VCaP (cell line): ENCODE measurements at regions not wholly inside any gene's neighbourhood (a gene's known extent, or its start where the extent isn't known, plus 50 kb on each side); places are given as distances from the start of the nearest gene placed in this dataset.
A peak's percentile ranks its signal among the peaks of the same experiment; 100 is the strongest.

Experiments used
- H3K27ac ChIP-seq: fragments of 450-650 bp; 2 replicates; pipeline ENCODE4 v1.5.1; 2017
- TF ChIP-seq, protein P1 (sequence below): fragments of 450-650 bp; conservative IDR thresholded peaks from 2 replicates; pipeline ENCODE4 v1.5.1; 2017; ENCODE audit warnings: mild to moderate bottlenecking, moderate library complexity

DNA sequence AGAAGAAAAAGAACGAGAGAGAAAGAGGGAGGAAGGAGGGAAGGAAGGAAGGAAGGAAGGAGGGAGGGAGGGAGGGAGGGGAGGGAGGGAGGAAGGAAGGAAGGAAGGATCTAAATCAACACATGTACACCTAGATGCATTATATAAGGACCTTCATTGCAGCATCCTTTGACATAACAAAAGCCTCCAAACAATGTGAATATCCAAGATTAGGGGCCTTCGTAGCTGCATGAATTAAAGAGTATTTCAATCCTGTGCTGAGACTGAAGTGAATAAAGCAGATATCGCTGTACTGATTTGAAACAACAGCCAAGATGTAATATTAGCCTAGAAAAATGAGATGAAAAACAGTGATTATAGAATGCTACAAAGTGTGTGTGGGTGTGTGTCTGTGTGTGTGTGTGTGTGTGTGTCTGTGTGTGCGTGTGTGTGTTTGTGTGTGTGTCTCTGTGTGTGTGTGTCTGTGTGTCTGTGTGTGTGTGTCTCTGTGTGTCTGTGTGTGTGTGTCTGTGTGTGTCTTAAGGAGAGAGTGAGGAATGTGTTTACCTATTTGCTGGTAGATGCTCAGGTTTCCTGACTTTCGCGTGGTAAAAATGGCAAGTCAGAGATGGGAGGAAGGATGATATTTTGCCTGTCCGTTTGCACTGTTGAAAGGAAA is 129.0 kb upstream of the PTPN1 start:
- TF ChIP-seq, protein P1, sequence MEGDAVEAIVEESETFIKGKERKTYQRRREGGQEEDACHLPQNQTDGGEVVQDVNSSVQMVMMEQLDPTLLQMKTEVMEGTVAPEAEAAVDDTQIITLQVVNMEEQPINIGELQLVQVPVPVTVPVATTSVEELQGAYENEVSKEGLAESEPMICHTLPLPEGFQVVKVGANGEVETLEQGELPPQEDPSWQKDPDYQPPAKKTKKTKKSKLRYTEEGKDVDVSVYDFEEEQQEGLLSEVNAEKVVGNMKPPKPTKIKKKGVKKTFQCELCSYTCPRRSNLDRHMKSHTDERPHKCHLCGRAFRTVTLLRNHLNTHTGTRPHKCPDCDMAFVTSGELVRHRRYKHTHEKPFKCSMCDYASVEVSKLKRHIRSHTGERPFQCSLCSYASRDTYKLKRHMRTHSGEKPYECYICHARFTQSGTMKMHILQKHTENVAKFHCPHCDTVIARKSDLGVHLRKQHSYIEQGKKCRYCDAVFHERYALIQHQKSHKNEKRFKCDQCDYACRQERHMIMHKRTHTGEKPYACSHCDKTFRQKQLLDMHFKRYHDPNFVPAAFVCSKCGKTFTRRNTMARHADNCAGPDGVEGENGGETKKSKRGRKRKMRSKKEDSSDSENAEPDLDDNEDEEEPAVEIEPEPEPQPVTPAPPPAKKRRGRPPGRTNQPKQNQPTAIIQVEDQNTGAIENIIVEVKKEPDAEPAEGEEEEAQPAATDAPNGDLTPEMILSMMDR, result no peak; the same call in 1 of the 2 replicates

DNA sequence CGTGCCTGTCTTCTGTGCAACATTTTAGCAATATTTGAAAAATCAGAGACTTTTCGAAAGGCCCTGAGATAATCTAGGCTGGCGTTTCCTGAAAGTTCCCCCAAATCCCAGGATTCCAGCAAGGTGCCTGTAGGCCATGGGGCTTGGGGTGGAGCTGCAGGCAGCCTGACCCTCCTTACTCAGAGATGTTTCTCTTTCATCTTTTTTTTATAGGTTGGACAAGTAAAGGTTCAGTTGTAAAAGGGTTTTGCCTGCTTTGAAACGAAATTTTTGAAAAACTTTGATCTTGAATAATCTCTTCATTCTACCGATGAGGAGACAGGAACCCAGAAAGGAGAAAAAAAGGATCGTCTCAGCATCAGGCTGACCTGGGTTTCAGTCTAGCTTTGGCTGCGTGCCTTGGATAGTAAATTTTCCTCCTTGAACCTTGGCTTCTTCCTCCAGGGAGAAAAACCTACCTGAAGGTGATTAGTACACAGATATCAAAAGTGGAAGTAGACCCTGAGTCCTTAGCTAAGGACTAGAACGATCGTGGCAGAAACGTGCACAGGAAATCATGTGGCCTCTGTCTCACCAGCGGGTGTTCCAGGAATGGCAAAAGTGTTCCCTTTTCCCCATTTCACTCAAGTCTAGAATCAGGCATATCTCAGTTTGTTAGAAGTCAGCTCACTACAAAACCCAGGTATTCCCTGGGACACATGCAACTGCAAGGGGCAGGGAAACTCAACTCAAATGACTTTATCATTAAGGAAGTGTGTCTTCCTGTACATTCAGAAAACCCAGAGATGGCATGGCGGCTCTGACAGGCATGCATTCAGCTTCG is 128.2 kb upstream of the PTPN1 start:
- TF ChIP-seq, protein P1, result no peak
- peak overlapping the region; percentile 69 for H3K27ac ChIP-seq

More for the DNA sequence above, 129.0 kb upstream of the PTPN1 start:
- peak overlapping the region; percentile 69 for H3K27ac ChIP-seq

DNA sequence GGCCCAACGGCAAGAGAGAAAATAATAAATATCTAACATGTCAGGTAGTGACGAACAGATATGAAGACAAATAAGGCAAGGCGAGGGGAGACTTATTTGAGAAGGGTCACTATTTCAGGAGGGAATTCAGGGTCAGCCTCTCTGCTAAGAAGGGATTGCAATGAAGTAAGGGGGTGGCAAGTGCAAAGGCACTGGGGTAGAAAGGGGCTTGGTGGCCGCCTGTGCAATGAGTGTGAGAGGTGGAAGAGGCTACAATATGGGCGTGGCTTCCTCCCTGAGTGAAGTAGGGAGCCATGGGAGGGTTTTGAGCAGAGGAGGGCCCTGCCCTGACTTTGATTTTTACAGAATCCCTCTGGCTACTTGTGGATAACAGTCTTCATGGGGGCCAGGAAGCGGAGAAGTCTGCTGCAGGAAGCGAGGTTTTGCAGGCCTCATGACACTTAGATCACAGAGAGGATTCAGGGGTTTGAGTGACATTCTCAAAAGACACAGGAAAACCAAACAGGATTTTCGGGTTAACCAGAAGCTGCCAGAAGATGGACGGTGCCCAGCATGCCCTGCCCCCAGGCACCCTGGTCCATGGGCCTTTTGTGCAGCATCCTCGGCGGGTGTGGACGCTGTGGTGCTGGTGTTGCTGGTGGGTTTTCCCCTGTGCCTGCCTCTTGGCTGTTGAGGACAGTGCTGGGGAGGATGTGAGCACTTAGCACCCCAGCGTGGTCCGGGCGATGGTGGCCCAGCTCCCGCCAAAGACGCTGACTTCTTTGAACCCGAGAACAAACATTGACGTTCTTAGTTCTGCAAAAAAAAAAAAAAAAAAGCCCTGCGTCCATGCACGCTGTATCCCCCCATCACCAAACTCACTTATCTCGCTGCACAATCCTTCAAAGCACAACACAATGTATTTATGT is 124.2 kb upstream of the PTPN1 start:
- TF ChIP-seq, protein P1, result no peak

DNA sequence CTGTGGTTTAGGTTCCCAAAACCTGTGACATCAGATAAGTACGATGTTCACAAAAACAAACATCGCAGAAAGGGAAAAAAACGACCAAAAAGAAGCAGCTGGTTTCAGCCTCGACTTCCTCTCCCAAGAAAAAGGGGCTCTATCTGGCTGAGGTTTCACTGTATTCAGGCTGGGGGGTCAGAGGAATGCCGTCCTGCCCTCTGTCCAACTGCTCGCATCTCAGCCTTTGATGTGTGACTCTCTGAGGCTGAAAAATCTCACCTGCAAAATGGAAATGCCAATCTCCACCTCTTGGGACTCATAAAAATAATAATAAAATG is 123.6 kb upstream of the PTPN1 start:
- TF ChIP-seq, protein P1, result no peak
- no peak overlapping the region for H3K27ac ChIP-seq

More for the DNA sequence above, 124.2 kb upstream of the PTPN1 start:
- no peak overlapping the region for H3K27ac ChIP-seq

DNA sequence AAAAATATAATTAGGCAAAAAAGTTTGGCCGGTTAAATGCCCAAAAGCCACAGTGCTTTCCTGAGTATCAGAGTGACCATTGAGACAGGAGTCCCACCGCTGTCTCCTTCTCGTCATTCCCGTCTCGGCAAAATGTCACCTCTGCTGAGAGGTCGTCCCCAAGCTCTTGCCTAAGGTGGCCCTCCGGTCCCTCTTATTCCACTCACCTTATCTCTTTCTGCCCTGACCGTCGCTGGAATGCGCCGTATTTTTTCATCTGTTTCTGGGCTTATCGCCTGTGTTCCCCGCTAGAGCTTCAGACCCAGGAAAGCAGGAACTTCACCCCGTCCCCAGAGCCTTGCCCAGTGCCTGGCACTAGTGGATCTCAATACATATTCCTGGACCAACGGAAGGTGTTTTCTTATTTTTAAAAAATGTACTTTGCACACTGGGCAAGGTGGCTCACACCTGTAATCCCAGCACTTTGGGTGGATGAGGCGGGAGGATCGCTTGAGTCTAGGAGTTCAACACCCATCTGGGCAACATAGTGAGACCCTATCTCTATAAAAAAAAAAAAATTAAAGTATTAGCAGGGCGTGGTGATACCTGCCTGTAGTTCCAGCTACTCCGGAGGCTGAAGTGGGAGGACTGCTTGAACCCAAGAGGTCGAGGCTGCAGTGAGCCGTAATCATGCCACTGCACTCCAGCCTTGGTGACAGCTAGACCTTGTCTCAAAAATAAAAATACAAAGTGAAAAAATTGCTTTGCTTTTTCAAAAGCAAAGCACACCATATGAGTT is 122.8 kb upstream of the PTPN1 start:
- H3K27ac ChIP-seq, result no peak overlapping the region
- TF ChIP-seq, protein P1, result no peak

DNA sequence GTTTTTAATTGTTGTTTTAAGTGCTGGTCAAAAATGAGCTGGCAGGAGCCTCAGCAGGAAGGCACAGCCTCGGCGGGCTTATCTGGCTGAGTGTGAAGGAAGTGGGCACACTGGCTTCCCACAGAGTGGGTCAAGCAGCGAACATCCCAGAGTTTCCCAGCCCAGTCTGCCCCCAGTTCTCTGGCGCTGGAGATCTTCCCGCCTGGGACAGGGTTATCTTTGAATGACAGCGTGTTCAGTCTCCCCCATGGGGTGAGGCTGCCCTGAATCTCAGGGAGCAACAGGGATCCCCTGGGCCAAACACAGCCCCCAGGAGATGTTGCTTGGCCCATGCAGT is 122.2 kb upstream of the PTPN1 start:
- TF ChIP-seq, protein P1, result no peak
- no peak overlapping the region for H3K27ac ChIP-seq
